ENCODE measurements at regions not wholly inside any gene's neighbourhood (a gene's known extent, or its start where the extent isn't known, plus 50 kb on each side); places are given as distances from the start of the nearest gene placed in this dataset.

- H3K4me1 ChIP-seq, result peaks cover 5% of the 10 kb centered on the region
- no peaks in the 10 kb centered on the region for H3K36me3 ChIP-seq
- DNase-seq (no peak), ATAC-seq (no peak)
- no peak overlapping the region for H3K4me3 ChIP-seq
- intact Hi-C loops (cut with DNase I), result no loop called here
- no peak overlapping the region for H3K27ac ChIP-seq
- no peaks in the 10 kb centered on the region for H3K9me3 ChIP-seq
- H3K27me3 ChIP-seq, result no peaks in the 10 kb centered on the region
- no peak for TF ChIP-seq CTCF (IDR thresholded peaks at IDR 0.05)
These were observed 193.2 kb downstream of the OLFM1 start for GRCh38 chr9:135280666-135281065.

- intact Hi-C loops (cut with DNase I), result no loop called here
- Histone ChIP-seq H3K4me1 (peaks cover 5% of the 10 kb centered on the region), H3K27ac (no peak overlapping the region), H3K27me3 (no peaks in the 10 kb centered on the region), H3K4me3 (no peak overlapping the region), H3K9me3 (no peaks in the 10 kb centered on the region), H3K36me3 (no peaks in the 10 kb centered on the region)
- ATAC-seq (no peak), DNase-seq (no peak)
- TF ChIP-seq CTCF (IDR thresholded peaks at IDR 0.05), result no peak
These were observed 193.7 kb downstream of the OLFM1 start for GRCh38 chr9:135281151-135281550.

- TF ChIP-seq CTCF (IDR thresholded peaks at IDR 0.05), result no peak
- Histone ChIP-seq H3K27ac (no peak overlapping the region), H3K9me3 (no peaks in the 10 kb centered on the region), H3K4me1 (peaks cover 5% of the 10 kb centered on the region), H3K4me3 (no peak overlapping the region), H3K27me3 (no peaks in the 10 kb centered on the region), H3K36me3 (no peaks in the 10 kb centered on the region)
- peak; percentile 87 for DNase-seq
- intact Hi-C loops (cut with DNase I), result no loop called here
- peak; percentile 76 for ATAC-seq
These were observed 194.6 kb downstream of the OLFM1 start for GRCh38 chr9:135281791-135282737.

- no peak for ATAC-seq
These were observed 195.3 kb downstream of the OLFM1 start for GRCh38 chr9:135282808-135283207.

GRCh38 chr9:135283671-135284070 is 195.9 kb upstream of the PPP1R26 start:
- no peak for ATAC-seq
- Histone ChIP-seq H3K36me3 (no peaks in the 10 kb centered on the region), H3K9me3 (no peaks in the 10 kb centered on the region), H3K4me1 (peaks cover 5% of the 10 kb centered on the region), H3K4me3 (no peak overlapping the region), H3K27me3 (no peaks in the 10 kb centered on the region), H3K27ac (no peak overlapping the region)
- no peak for DNase-seq
- intact Hi-C loops (cut with DNase I), result no loop called here
- TF ChIP-seq CTCF (IDR thresholded peaks at IDR 0.05), result no peak

More at GRCh38 chr9:135282808-135283207, 195.3 kb downstream of the OLFM1 start:
- intact Hi-C loops (cut with DNase I), result no loop called here
- Histone ChIP-seq H3K27me3 (no peaks in the 10 kb centered on the region), H3K4me3 (no peak overlapping the region), H3K36me3 (no peaks in the 10 kb centered on the region), H3K9me3 (no peaks in the 10 kb centered on the region), H3K27ac (no peak overlapping the region), H3K4me1 (peaks cover 5% of the 10 kb centered on the region)
- DNase-seq, result no peak
- no peak for TF ChIP-seq CTCF (IDR thresholded peaks at IDR 0.05)
